Astrocyte of the spinal cord (primary cell): ENCODE measurements at regions not wholly inside any gene's neighbourhood (a gene's known extent, or its start where the extent isn't known, plus 50 kb on each side); places are given as distances from the start of the nearest gene placed in this dataset.
A peak's percentile ranks its signal among the peaks of the same experiment; 100 is the strongest.

Experiments used
- DNase-seq: peaks from one replicate; pipeline ENCODE4 v3.0.0; 2011; ENCODE audit warnings: low read depth, low spot score
- H3K4me3 ChIP-seq: 2 replicates; pipeline ENCODE4 v1.5.1; 2011; ENCODE audit warnings: low read depth, mild to moderate bottlenecking, low read length, moderate library complexity
- in situ Hi-C: cut with HindIII; loops from 2 replicates; pipeline ENCODE4 v1.10.0; 2017; ENCODE audit warnings: low sequenced_read_pairs
- TF ChIP-seq, protein P1 (sequence below): IDR thresholded peaks from 2 replicates; pipeline ENCODE4 v1.5.1; 2012; ENCODE audit warnings: low read depth, mild to moderate bottlenecking, low read length, inconsistent platforms

- no peak for DNase-seq
- TF ChIP-seq, protein P1, sequence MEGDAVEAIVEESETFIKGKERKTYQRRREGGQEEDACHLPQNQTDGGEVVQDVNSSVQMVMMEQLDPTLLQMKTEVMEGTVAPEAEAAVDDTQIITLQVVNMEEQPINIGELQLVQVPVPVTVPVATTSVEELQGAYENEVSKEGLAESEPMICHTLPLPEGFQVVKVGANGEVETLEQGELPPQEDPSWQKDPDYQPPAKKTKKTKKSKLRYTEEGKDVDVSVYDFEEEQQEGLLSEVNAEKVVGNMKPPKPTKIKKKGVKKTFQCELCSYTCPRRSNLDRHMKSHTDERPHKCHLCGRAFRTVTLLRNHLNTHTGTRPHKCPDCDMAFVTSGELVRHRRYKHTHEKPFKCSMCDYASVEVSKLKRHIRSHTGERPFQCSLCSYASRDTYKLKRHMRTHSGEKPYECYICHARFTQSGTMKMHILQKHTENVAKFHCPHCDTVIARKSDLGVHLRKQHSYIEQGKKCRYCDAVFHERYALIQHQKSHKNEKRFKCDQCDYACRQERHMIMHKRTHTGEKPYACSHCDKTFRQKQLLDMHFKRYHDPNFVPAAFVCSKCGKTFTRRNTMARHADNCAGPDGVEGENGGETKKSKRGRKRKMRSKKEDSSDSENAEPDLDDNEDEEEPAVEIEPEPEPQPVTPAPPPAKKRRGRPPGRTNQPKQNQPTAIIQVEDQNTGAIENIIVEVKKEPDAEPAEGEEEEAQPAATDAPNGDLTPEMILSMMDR: no peak
- no peak overlapping the region for H3K4me3 ChIP-seq
- in situ Hi-C loops: no loop called here
Measured at GRCh38 chr3:21269882-21270281, 481.1 kb downstream of the ZNF385D start.

- TF ChIP-seq, protein P1: no peak
- no peak overlapping the region for H3K4me3 ChIP-seq
- in situ Hi-C loops: no loop called here
- no peak for DNase-seq
Measured at GRCh38 chr3:21260507-21260906, 490.5 kb downstream of the ZNF385D start.

GRCh38 chr3:21259896-21260295, 491.1 kb downstream of the ZNF385D start:
- DNase-seq: no peak
- in situ Hi-C loops: no loop called here
- no peak overlapping the region for H3K4me3 ChIP-seq
- TF ChIP-seq, protein P1: no peak

DNA sequence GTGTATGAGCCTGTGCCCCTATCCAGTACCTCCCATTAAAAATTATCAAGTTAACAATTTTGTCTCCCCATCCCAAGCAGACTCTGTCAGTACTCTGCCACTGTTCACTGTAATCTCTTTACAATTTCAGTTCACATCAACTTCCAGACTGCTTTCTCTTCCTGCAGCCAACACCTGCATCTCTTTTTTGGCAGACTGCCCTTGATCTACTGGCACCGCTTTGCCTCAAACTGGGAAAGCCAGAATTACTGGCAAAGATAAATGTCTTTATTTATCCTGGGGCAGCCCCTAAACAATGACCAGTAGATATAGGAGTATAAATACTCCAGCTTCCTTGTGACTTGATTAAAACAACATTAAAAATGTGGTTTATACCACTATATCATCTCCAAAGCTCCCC, 494.1 kb downstream of the ZNF385D start:
- in situ Hi-C loops: no loop called here
- TF ChIP-seq, protein P1: no peak

DNA sequence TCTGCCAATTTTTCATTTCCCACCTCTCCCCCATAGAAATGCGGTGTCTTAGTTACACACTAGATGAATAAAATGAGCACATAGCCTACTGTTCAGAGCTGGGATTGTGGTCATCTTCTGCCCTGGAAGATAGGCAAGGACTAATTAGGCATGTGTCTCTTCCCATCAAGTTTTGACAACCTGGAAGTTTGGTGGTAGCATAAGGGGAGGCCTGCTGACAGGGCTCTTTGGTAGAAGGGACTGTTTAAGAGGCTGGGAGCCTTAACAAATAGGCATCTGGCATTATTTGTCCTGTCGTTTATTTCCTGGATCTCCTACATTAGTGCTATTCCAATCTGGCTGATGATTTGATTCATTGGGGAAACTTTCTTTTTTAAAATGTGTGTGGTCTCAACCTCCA, 512.3 kb downstream of the ZNF385D start:
- no peak for DNase-seq
- no peak overlapping the region for H3K4me3 ChIP-seq
- TF ChIP-seq, protein P1: no peak
- in situ Hi-C loops: no loop called here

More for the DNA sequence above, 494.1 kb downstream of the ZNF385D start:
- no peak for DNase-seq
- H3K4me3 ChIP-seq: no peak overlapping the region

DNA sequence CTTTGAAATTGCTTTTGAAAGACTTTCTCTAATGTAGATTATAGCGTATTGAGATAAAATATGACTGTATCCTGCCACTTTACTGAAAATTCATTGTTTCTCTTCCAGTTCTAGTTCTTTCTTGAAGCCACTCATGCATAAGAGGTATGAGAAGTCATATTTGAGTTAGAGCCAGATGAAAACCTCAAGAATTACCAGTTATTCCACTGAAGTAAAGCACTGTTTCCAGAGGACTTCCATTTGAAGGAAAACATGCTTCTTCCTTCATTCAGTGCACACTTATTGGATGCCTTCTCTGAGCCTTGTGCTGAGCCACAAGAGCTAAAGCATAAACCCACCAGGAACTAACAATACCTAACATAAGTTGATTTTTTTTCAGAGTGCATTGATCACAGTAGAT, 513.4 kb downstream of the ZNF385D start:
- in situ Hi-C loops: no loop called here
- TF ChIP-seq, protein P1: no peak
- DNase-seq: peak; percentile 59

GRCh38 chr3:21235491-21235890, 515.5 kb downstream of the ZNF385D start:
- no peak for DNase-seq
- H3K4me3 ChIP-seq: no peak overlapping the region
- TF ChIP-seq, protein P1: no peak
- in situ Hi-C loops: no loop called here

More for the DNA sequence above, 513.4 kb downstream of the ZNF385D start:
- H3K4me3 ChIP-seq: no peak overlapping the region
